HG02571 (cell line): ENCODE measurements at regions not wholly inside any gene's neighbourhood (a gene's known extent, or its start where the extent isn't known, plus 50 kb on each side); places are given as distances from the start of the nearest gene placed in this dataset.

ENCODE experiments used
- ATAC-seq: cut with Tn5 transposase; IDR thresholded peaks from one replicate; pipeline ENCODE4 v1.9.1; 2021; ENCODE audit warnings: mild to moderate bottlenecking, moderate library complexity; ENCODE audit not compliant: unreplicated experiment

- ATAC-seq: no peak
Observed at GRCh38 chr12:126337556-126338441, 1272.6 kb downstream of the AACS start.

- ATAC-seq: no peak
Observed at GRCh38 chr12:126342866-126343265, 1277.6 kb downstream of the AACS start.

GRCh38 chr12:126343321-126343720 is 1278.1 kb downstream of the AACS start:
- no peak for ATAC-seq

GRCh38 chr12:126346087-126346486 is 1280.9 kb downstream of the AACS start:
- ATAC-seq: no peak

GRCh38 chr12:126347421-126347820 is 1282.2 kb downstream of the AACS start:
- ATAC-seq: no peak

GRCh38 chr12:126349383-126349782 is 1284.1 kb downstream of the AACS start:
- ATAC-seq: no peak

- ATAC-seq: no peak
Observed at GRCh38 chr12:126353604-126354003, 1288.4 kb downstream of the AACS start.

GRCh38 chr12:126354633-126355032 is 1289.4 kb downstream of the AACS start:
- no peak for ATAC-seq

GRCh38 chr12:126355346-126355745 is 1290.1 kb downstream of the AACS start:
- ATAC-seq: no peak

GRCh38 chr12:126358806-126359205 is 1293.6 kb downstream of the AACS start:
- no peak for ATAC-seq

- ATAC-seq: no peak
Observed at GRCh38 chr12:126359216-126359615, 1294.0 kb downstream of the AACS start.

GRCh38 chr12:126361804-126362203 is 1296.6 kb downstream of the AACS start:
- no peak for ATAC-seq

GRCh38 chr12:126362493-126362892 is 1297.3 kb downstream of the AACS start:
- ATAC-seq: no peak

- ATAC-seq: no peak
Observed at GRCh38 chr12:126362964-126363363, 1297.7 kb downstream of the AACS start.

GRCh38 chr12:126369487-126370463 is 1304.5 kb downstream of the AACS start:
- ATAC-seq: no peak

- no peak for ATAC-seq
Observed at GRCh38 chr12:126383506-126383905, 1318.3 kb downstream of the AACS start.

GRCh38 chr12:126384026-126384564 is 1318.9 kb downstream of the AACS start:
- ATAC-seq: no peak

- no peak for ATAC-seq
Observed at GRCh38 chr12:126385785-126386184, 1320.5 kb downstream of the AACS start.

GRCh38 chr12:126389220-126389841 is 1324.1 kb downstream of the AACS start:
- ATAC-seq: no peak

GRCh38 chr12:126389961-126390360 is 1324.7 kb downstream of the AACS start:
- no peak for ATAC-seq
